Activated CD4-positive, alpha-beta memory T cell treated with anti-CD3 and anti-CD28 coated beads, Interleukin-2, amount 10 ng/mL, durations not matched to agents 7 days and 5 days (primary cell): ENCODE measurements at regions not wholly inside any gene's neighbourhood (a gene's known extent, or its start where the extent isn't known, plus 50 kb on each side); places are given as distances from the start of the nearest gene placed in this dataset.

Source experiments
- CTCF ChIA-PET: fragments of 350-600 bp; sonication (Branson Sonifier 250); formaldehyde crosslinking; loops from one replicate; lab custom pipeline; 2021; ENCODE audit warnings: antibody characterized with exemption, inconsistent platforms; lab: Charles Lee
- POLR2A ChIA-PET: fragments of 350-600 bp; sonication (Branson Sonifier 250); formaldehyde crosslinking; loops from one replicate; lab custom pipeline; 2021; ENCODE audit warnings: antibody characterized with exemption; lab: Charles Lee
- DNase-seq: peaks from one replicate; pipeline ENCODE4 v3.0.0-alpha.2; 2020
- H3K27ac Mint-ChIP-seq: one replicate; pipeline ENCODE4 v1.8.0; 2021; ENCODE audit warnings: mild to moderate bottlenecking, mixed read lengths
- H3K27me3 Mint-ChIP-seq: one replicate; pipeline ENCODE4 v1.8.0; 2021; ENCODE audit warnings: mixed read lengths
- H3K36me3 Mint-ChIP-seq: one replicate; pipeline ENCODE4 v1.8.0; 2021; ENCODE audit warnings: low read depth, mixed read lengths
- H3K4me1 Mint-ChIP-seq: one replicate; pipeline ENCODE4 v1.8.0; 2021; ENCODE audit warnings: mixed read lengths
- H3K4me3 Mint-ChIP-seq: one replicate; pipeline ENCODE4 v1.8.0; 2021; ENCODE audit warnings: mild to moderate bottlenecking, mixed read lengths
- H3K9me3 Mint-ChIP-seq: one replicate; pipeline ENCODE4 v1.8.0; 2021; ENCODE audit warnings: mixed read lengths

DNA sequence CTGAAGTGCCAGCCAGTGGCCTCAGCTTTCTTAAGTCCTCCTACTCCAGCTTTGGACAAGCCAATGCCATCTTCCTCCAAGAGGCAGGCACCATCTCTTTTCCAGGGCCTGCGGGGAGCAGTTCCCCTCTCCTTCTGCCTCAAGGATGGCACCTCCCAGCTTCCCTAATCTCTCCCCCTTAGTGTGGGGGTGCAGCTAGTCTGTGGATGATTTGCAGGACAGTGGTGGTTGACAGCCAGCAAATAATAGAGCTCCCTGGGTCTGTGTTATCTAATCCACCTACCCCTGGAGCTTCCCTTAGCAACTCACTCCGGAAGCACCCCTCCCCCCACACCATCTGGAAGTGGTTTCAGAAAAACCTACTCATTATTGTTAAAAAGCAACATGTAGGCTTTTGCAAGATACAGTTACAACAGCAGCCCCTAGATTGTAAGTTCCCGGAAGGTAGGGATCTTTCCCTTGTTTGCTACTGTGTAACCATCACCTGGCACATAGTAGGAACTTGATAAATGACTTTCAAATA lies 247.1 kb downstream of the BCOR start:
- H3K4me3 Mint-ChIP-seq, result no peak overlapping the region
- no peaks in the 10 kb centered on the region for H3K9me3 Mint-ChIP-seq
- peaks cover 32% of the 10 kb centered on the region for H3K4me1 Mint-ChIP-seq
- peaks cover 28% of the 10 kb centered on the region for H3K36me3 Mint-ChIP-seq
- H3K27me3 Mint-ChIP-seq, result no peaks in the 10 kb centered on the region
- H3K27ac Mint-ChIP-seq, result no peak overlapping the region
- DNase-seq, result no peak
- ChIA-PET POLR2A (interaction anchor here (1.0 to 1.2 kb wide), 2 partner anchors 19 to 163 kb away, joined by 3 to 4 read pairs; no protein-coding TSS in a partner anchor), CTCF (no interaction called here)

DNA sequence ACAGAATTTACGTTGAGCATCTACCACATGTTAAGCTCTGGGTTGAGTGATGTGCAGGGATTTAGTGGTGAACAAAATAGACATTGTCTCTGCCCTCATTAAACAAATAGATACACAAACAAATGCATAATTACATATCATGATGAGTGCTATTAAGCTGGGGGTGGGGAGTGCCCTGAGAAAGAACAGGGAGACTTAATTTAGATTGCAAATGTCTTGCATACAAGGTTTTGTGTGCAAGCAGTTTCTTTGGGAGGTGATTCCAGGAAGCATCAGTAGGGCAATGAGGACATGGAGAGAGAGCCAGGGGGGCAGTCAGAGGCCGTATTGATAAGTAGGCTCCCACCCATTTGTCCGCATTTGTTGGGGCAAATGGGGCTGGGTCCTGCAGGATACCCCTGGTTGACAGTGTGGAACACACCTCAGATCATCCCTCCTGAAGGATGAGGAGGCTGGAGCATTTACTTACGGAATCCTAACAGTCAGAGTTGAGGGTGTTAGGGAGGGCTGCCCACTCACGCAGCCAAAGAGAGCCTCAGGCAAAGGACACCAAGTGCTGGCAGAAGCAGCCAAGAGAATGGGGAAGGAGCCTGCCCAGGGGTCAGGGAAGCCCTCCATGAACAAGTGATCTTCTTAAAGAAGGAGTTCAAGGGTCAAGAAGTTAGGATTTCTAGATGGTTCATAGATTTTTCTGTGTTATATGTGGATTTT lies 245.9 kb downstream of the BCOR start:
- Mint-ChIP-seq H3K9me3 (no peaks in the 10 kb centered on the region), H3K4me3 (no peak overlapping the region), H3K27ac (no peak overlapping the region), H3K36me3 (peaks cover 24% of the 10 kb centered on the region), H3K4me1 (peaks cover 43% of the 10 kb centered on the region), H3K27me3 (no peaks in the 10 kb centered on the region)
- ChIA-PET CTCF (interaction anchor here (1.0 kb wide), 1 partner anchor 121 kb away, joined by 3 read pairs; no protein-coding TSS in a partner anchor), POLR2A (interaction anchor here (1.2 kb wide), 1 partner anchor 162 kb away, joined by 4 read pairs; no protein-coding TSS in a partner anchor)
- no peak for DNase-seq

DNA sequence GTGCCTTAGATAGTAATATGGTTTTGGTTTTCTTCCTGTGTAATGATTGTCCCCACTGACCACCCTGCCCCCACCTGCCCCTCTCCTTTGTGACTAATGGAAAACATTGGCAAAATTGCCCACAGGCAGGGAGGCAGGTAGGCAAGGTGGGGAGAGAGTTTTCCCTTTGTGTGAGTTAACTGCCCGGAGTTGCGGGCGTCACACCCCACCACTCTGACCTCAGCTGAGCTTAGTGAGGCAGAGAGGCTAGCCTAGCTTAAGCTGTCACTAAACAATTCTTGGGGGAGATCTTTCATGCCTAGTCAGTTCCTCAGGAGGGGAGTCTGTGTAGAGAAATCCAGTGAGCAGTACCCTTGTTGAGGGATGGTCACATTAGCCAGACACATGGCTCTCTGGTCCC lies 245.3 kb downstream of the BCOR start:
- peaks cover 46% of the 10 kb centered on the region for H3K4me1 Mint-ChIP-seq
- CTCF ChIA-PET, result no interaction called here

DNA sequence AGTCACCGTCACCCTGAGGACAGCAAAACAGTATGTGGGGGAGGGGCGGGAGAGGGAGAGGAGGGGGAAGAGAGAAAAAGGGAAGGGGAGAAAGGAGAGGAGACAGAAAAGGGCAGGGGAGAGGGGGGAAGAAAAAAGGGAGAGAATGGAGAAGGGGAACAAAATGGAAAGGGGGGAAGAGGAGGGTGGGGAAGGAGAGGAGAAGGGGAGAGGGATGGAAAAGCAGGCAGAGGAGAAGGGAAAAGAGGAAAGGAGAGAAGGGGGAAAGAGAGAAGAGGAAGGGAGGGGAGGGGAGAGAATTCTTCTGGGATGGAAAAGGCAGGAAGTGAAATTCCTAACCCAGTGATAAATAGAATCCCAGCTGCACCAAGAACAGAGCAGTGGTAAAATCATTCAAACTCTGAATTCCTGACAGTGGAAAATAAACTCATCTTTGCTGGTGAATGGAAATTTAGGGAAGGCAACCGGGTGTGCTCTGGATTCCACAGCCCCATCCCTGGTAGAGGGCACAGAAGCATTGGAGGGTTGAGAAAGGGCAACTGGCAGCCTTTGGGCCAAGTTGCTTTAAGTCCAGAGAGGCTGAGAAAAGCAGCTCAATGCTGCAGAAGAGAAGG lies 244.2 kb downstream of the BCOR start:
- POLR2A ChIA-PET, result interaction anchor here (0.9 to 3.2 kb wide), 21 partner anchors 12 to 322 kb away, joined by 3 to 41 read pairs (median 7); partner anchors contain the start of gene BCOR
- Mint-ChIP-seq H3K9me3 (no peaks in the 10 kb centered on the region), H3K36me3 (peaks cover 24% of the 10 kb centered on the region), H3K4me1 (peaks cover 56% of the 10 kb centered on the region), H3K27me3 (no peaks in the 10 kb centered on the region), H3K27ac (peak overlapping the region; percentile 96), H3K4me3 (peak overlapping the region; percentile 83)
- no peak for DNase-seq
- CTCF ChIA-PET, result interaction anchor here (1.1 to 3.3 kb wide), 2 partner anchors 37 to 155 kb away, joined by 3 to 14 read pairs; no protein-coding TSS in a partner anchor

More for the DNA sequence above, 245.3 kb downstream of the BCOR start:
- POLR2A ChIA-PET, result interaction anchor here (1.7 kb wide), 1 partner anchor 41 kb away, joined by 6 read pairs; no protein-coding TSS in a partner anchor
- peak overlapping the region; percentile 46 for H3K4me3 Mint-ChIP-seq
- H3K27ac Mint-ChIP-seq, result no peak overlapping the region
- H3K9me3 Mint-ChIP-seq, result no peaks in the 10 kb centered on the region
- H3K27me3 Mint-ChIP-seq, result no peaks in the 10 kb centered on the region
- peaks cover 24% of the 10 kb centered on the region for H3K36me3 Mint-ChIP-seq
- no peak for DNase-seq

DNA sequence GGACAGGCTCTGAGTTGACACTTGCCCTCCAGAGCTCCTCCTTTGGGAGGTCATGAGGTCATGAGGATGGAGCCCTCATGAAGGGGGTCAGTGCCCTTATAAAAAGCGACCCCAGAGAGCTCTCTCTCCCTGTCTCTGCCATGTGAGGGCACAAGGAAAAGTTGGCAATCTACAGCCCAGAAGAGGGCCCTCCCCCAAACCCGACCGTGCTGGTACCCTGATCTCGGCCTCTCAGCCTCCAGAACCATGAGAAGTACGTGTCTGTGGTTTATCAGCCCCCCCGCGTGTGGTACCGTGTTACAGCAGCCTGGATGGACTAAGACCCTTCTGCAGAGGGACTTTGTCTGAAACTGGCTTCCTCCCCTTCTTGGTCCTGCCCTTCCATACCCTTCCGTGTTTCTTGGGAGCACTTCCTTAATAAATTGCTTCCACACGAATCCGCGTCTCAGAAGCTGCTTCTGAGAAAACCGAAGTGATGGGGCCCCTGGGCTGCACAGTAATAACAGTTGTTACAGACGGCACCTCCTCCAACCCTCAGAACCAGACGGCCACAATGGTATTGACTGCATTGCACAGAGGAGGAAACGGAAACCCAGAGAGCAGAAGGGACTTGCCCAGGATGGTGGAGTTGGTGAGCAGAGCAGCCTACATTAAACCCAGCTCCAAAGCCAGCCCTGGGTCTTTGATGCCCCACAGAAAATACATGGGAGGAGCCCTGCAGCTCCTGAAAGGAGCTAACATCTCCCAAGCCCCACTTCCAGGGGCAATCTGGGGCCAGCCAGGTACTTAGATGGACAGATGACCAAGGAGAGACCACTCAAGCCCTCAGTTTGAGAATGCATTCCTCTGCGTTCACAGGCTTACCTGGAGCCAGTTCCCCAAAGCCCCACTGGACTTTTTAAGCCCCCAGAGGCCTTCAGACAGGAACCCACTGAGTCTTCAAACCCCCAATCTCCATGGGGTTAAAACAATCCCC lies 242.7 kb downstream of the BCOR start:
- Mint-ChIP-seq H3K27ac (peak overlapping the region; percentile 96), H3K27me3 (no peaks in the 10 kb centered on the region), H3K36me3 (peaks cover 20% of the 10 kb centered on the region), H3K9me3 (no peaks in the 10 kb centered on the region), H3K4me3 (peak overlapping the region; percentile 83), H3K4me1 (peaks cover 66% of the 10 kb centered on the region)
- POLR2A ChIA-PET, result interaction anchor here (0.6 to 3.2 kb wide), 45 partner anchors 10 to 1479 kb away, joined by 3 to 41 read pairs (median 5); partner anchors contain the start of genes BCOR and DDX3X
- peak; percentile 85 for DNase-seq
- CTCF ChIA-PET, result interaction anchor here (0.5 to 3.3 kb wide), 10 partner anchors 38 to 1051 kb away, joined by 3 to 14 read pairs (median 3); no protein-coding TSS in a partner anchor

DNA sequence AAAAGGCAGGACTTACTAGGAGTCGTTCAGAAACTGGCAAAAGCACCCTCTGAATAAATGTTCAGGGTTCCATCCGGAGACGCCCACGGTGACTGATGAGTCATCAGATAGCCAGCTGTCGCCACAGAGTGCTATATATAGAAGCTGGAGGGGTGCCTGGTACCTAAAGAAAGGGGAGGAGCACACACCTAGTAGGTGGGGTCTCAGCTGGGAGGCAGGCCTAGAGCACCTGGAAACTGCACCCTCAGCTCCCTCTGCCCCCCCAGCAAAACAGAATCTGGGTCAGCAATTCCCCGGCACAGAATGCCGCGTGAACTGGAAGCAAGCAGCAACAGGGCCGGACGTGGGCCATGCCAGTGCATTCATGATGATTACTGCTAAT lies 242.0 kb downstream of the BCOR start:
- peak overlapping the region; percentile 96 for H3K27ac Mint-ChIP-seq
- peaks cover 71% of the 10 kb centered on the region for H3K4me1 Mint-ChIP-seq

DNA sequence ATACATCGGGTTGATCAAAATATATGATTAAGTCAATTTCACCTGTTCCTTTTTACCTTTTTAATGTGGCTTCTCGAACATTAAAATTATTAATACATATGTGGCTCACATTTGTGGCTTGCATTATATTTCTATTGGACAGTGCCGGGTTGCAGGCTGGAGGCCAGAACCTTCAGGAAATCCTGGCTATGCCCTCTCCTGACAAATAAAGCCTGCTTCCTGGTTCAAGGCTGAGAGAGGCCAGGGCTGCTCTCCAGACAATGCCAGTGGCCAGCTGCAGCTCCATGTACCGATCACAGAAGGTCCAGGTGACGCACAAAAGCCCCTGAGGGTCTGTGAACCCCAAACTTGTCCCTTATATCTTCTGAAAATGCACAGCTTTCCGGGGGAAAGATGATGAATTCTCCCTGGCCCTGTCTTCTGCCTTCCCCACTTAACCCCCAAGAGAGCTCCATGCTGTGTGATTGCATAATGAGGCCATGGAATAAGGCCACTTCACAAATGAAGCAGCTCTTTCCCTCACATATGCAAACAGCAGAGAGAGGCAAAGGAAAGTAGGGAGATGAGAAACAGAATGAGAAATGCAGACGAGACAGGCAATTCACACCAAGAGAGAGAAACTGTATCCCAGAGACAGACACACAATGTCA lies 241.2 kb downstream of the BCOR start:
- peaks cover 74% of the 10 kb centered on the region for H3K4me1 Mint-ChIP-seq
- ChIA-PET CTCF (interaction anchor here (1.0 to 3.3 kb wide), 2 partner anchors 18 to 40 kb away, joined by 4 to 14 read pairs; no protein-coding TSS in a partner anchor), POLR2A (interaction anchor here (0.7 to 3.0 kb wide), 8 partner anchors 35 to 318 kb away, joined by 3 to 41 read pairs (median 5); partner anchors contain the start of gene BCOR)
- no peak overlapping the region for H3K4me3 Mint-ChIP-seq
- H3K36me3 Mint-ChIP-seq, result peaks cover 15% of the 10 kb centered on the region
- H3K9me3 Mint-ChIP-seq, result no peaks in the 10 kb centered on the region
- H3K27me3 Mint-ChIP-seq, result no peaks in the 10 kb centered on the region
- DNase-seq, result no peak
- H3K27ac Mint-ChIP-seq, result peak overlapping the region; percentile 96

More for the DNA sequence above, 242.0 kb downstream of the BCOR start:
- no peaks in the 10 kb centered on the region for H3K9me3 Mint-ChIP-seq
- POLR2A ChIA-PET, result interaction anchor here (0.6 to 3.2 kb wide), 32 partner anchors 9 to 682 kb away, joined by 3 to 41 read pairs (median 6); partner anchors contain the start of gene BCOR
- peak overlapping the region; percentile 83 for H3K4me3 Mint-ChIP-seq
- CTCF ChIA-PET, result interaction anchor here (0.5 to 3.3 kb wide), 6 partner anchors 39 to 317 kb away, joined by 3 to 14 read pairs (median 3); no protein-coding TSS in a partner anchor
- DNase-seq, result peak; percentile 80
- H3K36me3 Mint-ChIP-seq, result peaks cover 18% of the 10 kb centered on the region
- H3K27me3 Mint-ChIP-seq, result no peaks in the 10 kb centered on the region

DNA sequence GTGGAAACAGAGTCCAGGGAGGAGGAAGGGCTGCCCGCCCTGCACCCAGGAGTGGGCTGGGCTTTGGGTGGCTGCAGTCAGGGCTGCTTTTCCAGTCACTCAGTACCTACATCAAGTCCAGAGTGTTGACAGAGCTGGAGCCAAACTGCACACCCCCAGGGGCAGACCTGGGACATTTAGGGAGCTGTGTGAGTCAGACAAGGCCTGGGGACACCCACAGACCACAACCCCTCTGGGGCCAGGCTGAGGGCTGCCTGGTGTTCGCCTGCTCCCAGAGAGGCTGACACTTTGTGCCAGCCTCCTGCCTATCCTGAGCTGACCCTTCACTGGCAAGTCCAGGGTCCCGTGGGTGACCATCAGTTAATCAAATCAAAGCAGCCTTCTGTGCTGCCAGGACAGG lies 240.0 kb downstream of the BCOR start:
- H3K36me3 Mint-ChIP-seq, result peaks cover 5% of the 10 kb centered on the region
- H3K27me3 Mint-ChIP-seq, result no peaks in the 10 kb centered on the region
- DNase-seq, result peak; percentile 47
- H3K4me1 Mint-ChIP-seq, result peaks cover 76% of the 10 kb centered on the region
- peak overlapping the region; percentile 64 for H3K27ac Mint-ChIP-seq
- ChIA-PET POLR2A (interaction anchor here (1.1 to 3.5 kb wide), 2 partner anchors 13 to 313 kb away, joined by 3 to 19 read pairs; no protein-coding TSS in a partner anchor), CTCF (interaction anchor here (1.0 kb wide), 1 partner anchor 17 kb away, joined by 4 read pairs; no protein-coding TSS in a partner anchor)
- H3K4me3 Mint-ChIP-seq, result no peak overlapping the region
- no peaks in the 10 kb centered on the region for H3K9me3 Mint-ChIP-seq

DNA sequence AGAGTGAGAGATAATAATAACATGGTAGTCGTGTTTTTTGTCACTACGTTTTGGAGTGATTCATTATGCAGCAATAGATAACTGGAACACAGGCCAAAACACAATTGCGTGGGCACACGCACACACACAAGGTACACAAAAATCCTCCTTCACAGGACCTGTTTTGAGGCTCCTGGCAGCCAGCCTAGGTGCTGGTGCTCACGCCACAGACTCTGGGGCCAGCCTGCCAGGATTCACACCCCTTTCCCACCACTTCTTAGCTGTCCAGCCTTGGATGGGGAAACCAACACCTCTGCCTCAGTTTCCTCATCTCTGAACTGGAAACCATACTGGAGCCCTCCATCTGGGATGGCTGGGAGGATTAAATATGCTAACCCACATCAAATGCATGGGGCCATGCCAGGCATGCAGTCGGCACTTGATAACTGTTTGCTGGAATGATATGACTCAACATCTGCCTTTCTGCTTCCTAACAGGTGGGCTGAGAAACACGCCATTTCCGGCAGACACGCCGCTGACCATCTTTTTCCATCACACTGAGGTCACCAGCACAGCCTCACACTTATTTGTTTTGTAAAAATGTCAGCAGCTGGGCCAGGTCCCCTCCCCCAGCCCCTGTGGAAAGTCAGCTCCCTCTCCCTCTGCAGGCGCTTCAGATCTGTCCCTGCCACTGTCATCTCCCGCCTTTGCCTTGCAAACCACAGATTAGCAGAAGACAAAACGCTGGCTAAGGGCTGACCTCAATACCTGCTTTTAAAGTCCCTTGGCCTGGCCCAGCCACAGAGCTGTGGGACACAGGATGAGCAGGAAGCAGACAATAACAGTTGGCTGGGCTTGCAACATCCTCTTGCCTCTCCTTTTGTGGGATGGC lies 237.5 kb downstream of the BCOR start:
- H3K27ac Mint-ChIP-seq, result peak overlapping the region; percentile 91
- H3K4me1 Mint-ChIP-seq, result peaks cover 60% of the 10 kb centered on the region
- ChIA-PET CTCF (interaction anchor here (0.5 to 1.0 kb wide), 2 partner anchors 310 to 320 kb away, joined by 3 to 4 read pairs; no protein-coding TSS in a partner anchor), POLR2A (interaction anchor here (0.9 to 3.5 kb wide), 12 partner anchors 11 to 663 kb away, joined by 3 to 19 read pairs (median 4); partner anchors contain the start of gene BCOR)
- H3K4me3 Mint-ChIP-seq, result peak overlapping the region; percentile 35
- peak; percentile 89 for DNase-seq
- no peaks in the 10 kb centered on the region for H3K36me3 Mint-ChIP-seq
- no peaks in the 10 kb centered on the region for H3K27me3 Mint-ChIP-seq
- H3K9me3 Mint-ChIP-seq, result no peaks in the 10 kb centered on the region

DNA sequence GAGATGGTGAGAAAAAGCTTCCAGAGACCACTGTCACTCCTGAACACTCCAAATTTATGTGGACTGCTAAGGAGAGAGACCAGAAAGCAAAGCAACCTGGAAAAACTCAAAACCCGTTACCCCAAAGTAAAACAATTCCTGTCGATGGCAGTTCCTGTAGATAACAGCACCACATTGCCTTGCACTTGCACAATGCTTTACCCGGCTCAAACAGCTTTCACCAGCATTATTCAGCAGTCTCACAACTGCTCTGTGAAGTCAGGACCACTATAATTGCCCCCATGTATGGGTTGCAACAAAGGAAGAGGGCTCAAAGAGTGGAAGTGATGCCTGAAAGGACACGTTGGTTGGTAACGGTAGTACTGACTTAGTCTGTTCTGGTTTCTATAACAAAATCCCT lies 234.8 kb downstream of the BCOR start:
- no peaks in the 10 kb centered on the region for H3K27me3 Mint-ChIP-seq
- H3K4me1 Mint-ChIP-seq, result peaks cover 41% of the 10 kb centered on the region
- CTCF ChIA-PET, result no interaction called here
- no peaks in the 10 kb centered on the region for H3K9me3 Mint-ChIP-seq
- no peak overlapping the region for H3K27ac Mint-ChIP-seq
- POLR2A ChIA-PET, result no interaction called here
- no peak for DNase-seq
- no peak overlapping the region for H3K4me3 Mint-ChIP-seq
- no peaks in the 10 kb centered on the region for H3K36me3 Mint-ChIP-seq
